ENCODE measurements at regions not wholly inside any gene's neighbourhood (a gene's known extent, or its start where the extent isn't known, plus 50 kb on each side); places are given as distances from the start of the nearest gene placed in this dataset.
"Not testable (repeated sequence)": the region's sequence is repeated elsewhere in the genome, so short reads cannot be mapped to it uniquely, and the experiment has no call there.

DNA sequence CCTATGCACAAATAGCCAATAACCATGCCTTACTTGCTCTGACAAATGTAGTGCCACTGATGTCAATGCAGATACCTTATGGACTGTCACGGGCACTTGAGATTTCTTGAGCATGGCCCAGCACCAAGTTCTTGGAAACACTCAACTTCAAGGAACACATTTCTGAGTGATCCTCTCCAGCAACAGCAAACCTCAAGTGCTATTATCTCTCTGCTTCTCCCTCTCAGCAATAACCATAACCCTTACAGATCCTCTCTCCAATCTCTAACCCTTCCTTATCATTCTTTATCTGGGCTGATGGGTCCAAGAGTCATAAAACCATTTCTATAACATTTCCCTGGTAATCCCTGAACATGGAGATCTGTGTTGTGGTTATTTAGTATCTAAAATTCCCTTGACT lies 266.9 kb upstream of the STXBP5 start:
- H3K27me3 ChIP-seq (ENCODE audit: low read length), result no peaks in the 10 kb centered on the region

DNA sequence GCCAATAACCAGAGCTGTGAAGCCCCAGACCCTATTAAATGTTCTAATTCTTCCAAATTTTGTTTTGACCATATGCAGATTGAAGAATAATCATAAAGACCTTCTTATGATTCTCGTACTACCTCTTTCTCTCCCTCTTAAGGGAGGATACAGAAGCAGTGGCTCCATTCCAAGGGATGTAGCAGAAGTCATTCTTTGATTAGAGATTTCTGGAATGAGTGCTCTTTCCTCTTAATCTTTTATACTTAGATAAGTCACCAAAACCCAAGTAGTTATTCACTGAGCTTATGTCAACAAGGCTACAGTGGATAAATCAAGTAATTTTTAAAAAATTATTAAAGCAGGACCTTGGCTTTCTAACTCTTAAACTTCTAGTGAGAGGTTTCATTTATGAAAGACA lies 266.0 kb upstream of the STXBP5 start:
- Histone ChIP-seq H3K36me3 (ENCODE audit: low read depth, low read length) (no peaks in the 10 kb centered on the region), H3K27ac (ENCODE audit: low read length) (no peak overlapping the region), H3K9me3 (ENCODE audit: low read length) (no peaks in the 10 kb centered on the region), H3K4me1 (ENCODE audit: insufficient read depth, low read length) (no peaks in the 10 kb centered on the region), H3K79me2 (ENCODE audit: low read length) (no peaks in the 10 kb centered on the region), H3K9ac (ENCODE audit: low read length) (no peak overlapping the region), H3K4me2 (ENCODE audit: low read length) (no peak overlapping the region), H2AFZ (ENCODE audit: low read length) (no peak overlapping the region), H3K9me2 (replicated peaks; ENCODE audit: low read length) (no peaks in the 10 kb centered on the region), H4K20me1 (ENCODE audit: low read length) (no peaks in the 10 kb centered on the region), H3K4me3 (ENCODE audit: low read length) (no peak overlapping the region), H3F3A (ENCODE audit: low read length, unreplicated experiment) (no peaks in the 10 kb centered on the region), H3K27me3 (ENCODE audit: low read length) (no peaks in the 10 kb centered on the region)
- TF ChIP-seq, protein P1, sequence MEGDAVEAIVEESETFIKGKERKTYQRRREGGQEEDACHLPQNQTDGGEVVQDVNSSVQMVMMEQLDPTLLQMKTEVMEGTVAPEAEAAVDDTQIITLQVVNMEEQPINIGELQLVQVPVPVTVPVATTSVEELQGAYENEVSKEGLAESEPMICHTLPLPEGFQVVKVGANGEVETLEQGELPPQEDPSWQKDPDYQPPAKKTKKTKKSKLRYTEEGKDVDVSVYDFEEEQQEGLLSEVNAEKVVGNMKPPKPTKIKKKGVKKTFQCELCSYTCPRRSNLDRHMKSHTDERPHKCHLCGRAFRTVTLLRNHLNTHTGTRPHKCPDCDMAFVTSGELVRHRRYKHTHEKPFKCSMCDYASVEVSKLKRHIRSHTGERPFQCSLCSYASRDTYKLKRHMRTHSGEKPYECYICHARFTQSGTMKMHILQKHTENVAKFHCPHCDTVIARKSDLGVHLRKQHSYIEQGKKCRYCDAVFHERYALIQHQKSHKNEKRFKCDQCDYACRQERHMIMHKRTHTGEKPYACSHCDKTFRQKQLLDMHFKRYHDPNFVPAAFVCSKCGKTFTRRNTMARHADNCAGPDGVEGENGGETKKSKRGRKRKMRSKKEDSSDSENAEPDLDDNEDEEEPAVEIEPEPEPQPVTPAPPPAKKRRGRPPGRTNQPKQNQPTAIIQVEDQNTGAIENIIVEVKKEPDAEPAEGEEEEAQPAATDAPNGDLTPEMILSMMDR (conservative IDR thresholded peaks at IDR 0.05; ENCODE audit: low read depth, low read length), result no peak
- TF ChIP-seq EZH2phosphoT487 (IDR thresholded peaks at IDR 0.05; ENCODE audit: borderline replicate concordance, low read length) (no peak), EZH2 (IDR thresholded peaks at IDR 0.05; ENCODE audit: low read length, unreplicated experiment) (no peak)
- ATAC-seq (no peak), DNase-seq (no peak)
- BruUV-seq (replicated peaks), result no TSS peak
- intact Hi-C loops (cut with micrococcal nuclease), result no loop called here
- ChIA-PET POLR2A (ENCODE audit: unreplicated experiment) (no interaction called here), CTCF (no interaction called here)

More for the DNA sequence above, 266.9 kb upstream of the STXBP5 start:
- no peaks in the 10 kb centered on the region for H3K79me2 ChIP-seq (ENCODE audit: low read length)
- intact Hi-C loops (cut with micrococcal nuclease), result no loop called here
- POLR2A ChIA-PET (ENCODE audit: unreplicated experiment), result no interaction called here
- H4K20me1 ChIP-seq (ENCODE audit: low read length), result no peaks in the 10 kb centered on the region
- H2AFZ ChIP-seq (ENCODE audit: low read length), result no peak overlapping the region
- H3K4me2 ChIP-seq (ENCODE audit: low read length), result no peak overlapping the region
- no peak for ATAC-seq
- H3K9me3 ChIP-seq (ENCODE audit: low read length), result no peaks in the 10 kb centered on the region
- TF ChIP-seq EZH2 (IDR thresholded peaks at IDR 0.05; ENCODE audit: low read length, unreplicated experiment), result no peak
- TF ChIP-seq, protein P1 (conservative IDR thresholded peaks at IDR 0.05; ENCODE audit: low read depth, low read length), result no peak
- no peak for TF ChIP-seq EZH2phosphoT487 (IDR thresholded peaks at IDR 0.05; ENCODE audit: borderline replicate concordance, low read length)
- BruUV-seq (replicated peaks), result no TSS peak
- no peak for DNase-seq
- H3K36me3 ChIP-seq (ENCODE audit: low read depth, low read length), result no peaks in the 10 kb centered on the region
- H3K4me3 ChIP-seq (ENCODE audit: low read length), result no peak overlapping the region
- no peak overlapping the region for H3K9ac ChIP-seq (ENCODE audit: low read length)
- no peak overlapping the region for H3K27ac ChIP-seq (ENCODE audit: low read length)
- CTCF ChIA-PET, result no interaction called here
- no peaks in the 10 kb centered on the region for H3F3A ChIP-seq (ENCODE audit: low read length, unreplicated experiment)
- H3K9me2 ChIP-seq (replicated peaks; ENCODE audit: low read length), result no peaks in the 10 kb centered on the region
- no peaks in the 10 kb centered on the region for H3K4me1 ChIP-seq (ENCODE audit: insufficient read depth, low read length)

DNA sequence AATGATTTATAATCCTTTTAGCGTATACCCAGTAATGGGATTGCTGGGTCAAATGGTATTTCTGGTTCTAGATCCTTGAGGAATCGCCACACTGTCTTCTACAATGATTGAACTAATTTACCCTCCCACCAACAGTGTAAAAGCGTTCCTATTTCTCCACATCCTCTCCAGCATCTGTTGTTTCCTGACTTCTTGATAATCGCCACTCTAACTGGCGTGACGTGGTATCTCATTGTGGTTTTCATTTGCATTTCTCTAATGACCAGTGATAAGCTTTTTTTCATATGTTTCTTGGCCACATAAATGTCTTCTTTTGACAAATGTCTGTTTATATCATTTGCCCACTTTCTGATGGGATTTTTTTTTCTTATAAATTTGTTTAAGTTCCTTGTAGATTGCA lies 264.8 kb upstream of the STXBP5 start:
- H3K79me2 ChIP-seq (ENCODE audit: low read length); intact Hi-C loops (cut with micrococcal nuclease); H3K36me3 ChIP-seq (ENCODE audit: low read depth, low read length); ATAC-seq; H3K4me2 ChIP-seq (ENCODE audit: low read length); H2AFZ ChIP-seq (ENCODE audit: low read length); H3K27me3 ChIP-seq (ENCODE audit: low read length); H3K9ac ChIP-seq (ENCODE audit: low read length); H3K4me3 ChIP-seq (ENCODE audit: low read length); CTCF ChIA-PET; H3K4me1 ChIP-seq (ENCODE audit: insufficient read depth, low read length); H4K20me1 ChIP-seq (ENCODE audit: low read length); H3F3A ChIP-seq (ENCODE audit: low read length, unreplicated experiment); DNase-seq; H3K9me2 ChIP-seq (replicated peaks; ENCODE audit: low read length); H3K27ac ChIP-seq (ENCODE audit: low read length); BruUV-seq (replicated peaks); H3K9me3 ChIP-seq (ENCODE audit: low read length); POLR2A ChIA-PET (ENCODE audit: unreplicated experiment): not testable (repeated sequence)

Data from PC-3 (cell line).